ENCODE measurements at regions not wholly inside any gene's neighbourhood (a gene's known extent, or its start where the extent isn't known, plus 50 kb on each side); places are given as distances from the start of the nearest gene placed in this dataset.

DNA sequence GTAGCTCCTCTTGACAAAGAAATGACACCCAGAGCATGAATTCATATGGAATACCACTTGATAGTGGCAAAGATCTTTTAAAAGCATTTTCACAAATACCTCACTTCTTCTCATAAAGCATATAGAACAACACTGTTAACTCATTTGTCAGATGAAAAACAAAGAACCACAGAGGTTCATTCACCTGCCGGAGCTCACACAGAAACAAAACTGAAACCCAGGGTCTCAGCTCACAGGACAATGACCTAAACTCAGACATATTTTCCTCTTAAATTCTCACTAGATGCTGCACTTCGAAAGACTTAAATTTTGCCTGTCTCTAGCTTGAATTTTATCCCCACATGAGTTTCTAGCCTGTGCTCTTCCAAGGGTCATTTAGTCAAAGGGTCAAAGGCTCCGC, 339.0 kb downstream of the KCNN2 start:
- TF ChIP-seq, protein P1, sequence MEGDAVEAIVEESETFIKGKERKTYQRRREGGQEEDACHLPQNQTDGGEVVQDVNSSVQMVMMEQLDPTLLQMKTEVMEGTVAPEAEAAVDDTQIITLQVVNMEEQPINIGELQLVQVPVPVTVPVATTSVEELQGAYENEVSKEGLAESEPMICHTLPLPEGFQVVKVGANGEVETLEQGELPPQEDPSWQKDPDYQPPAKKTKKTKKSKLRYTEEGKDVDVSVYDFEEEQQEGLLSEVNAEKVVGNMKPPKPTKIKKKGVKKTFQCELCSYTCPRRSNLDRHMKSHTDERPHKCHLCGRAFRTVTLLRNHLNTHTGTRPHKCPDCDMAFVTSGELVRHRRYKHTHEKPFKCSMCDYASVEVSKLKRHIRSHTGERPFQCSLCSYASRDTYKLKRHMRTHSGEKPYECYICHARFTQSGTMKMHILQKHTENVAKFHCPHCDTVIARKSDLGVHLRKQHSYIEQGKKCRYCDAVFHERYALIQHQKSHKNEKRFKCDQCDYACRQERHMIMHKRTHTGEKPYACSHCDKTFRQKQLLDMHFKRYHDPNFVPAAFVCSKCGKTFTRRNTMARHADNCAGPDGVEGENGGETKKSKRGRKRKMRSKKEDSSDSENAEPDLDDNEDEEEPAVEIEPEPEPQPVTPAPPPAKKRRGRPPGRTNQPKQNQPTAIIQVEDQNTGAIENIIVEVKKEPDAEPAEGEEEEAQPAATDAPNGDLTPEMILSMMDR (IDR thresholded peaks at IDR 0.05; ENCODE audit: control extremely low read depth in 1 of 3, insufficient read depth in 1 of 3, low read depth in 1 of 3, low read length in 3 of 3) = no peak
- TF ChIP-seq CREB1 (IDR thresholded peaks at IDR 0.05) (no peak), ZNF274 (IDR thresholded peaks at IDR 0.05; ENCODE audit: borderline replicate concordance, extremely low read depth, low read length) (no peak), EP300 (IDR thresholded peaks at IDR 0.05; ENCODE audit: borderline replicate concordance in 1 of 2, low read depth in 2 of 2, low read length in 2 of 2) (no peak), POLR2A (IDR thresholded peaks at IDR 0.05; ENCODE audit: control extremely low read depth in 1 of 2, low read depth in 2 of 2, low read length in 2 of 2) (no peak), POLR2AphosphoS5 (IDR thresholded peaks at IDR 0.05; ENCODE audit: low read depth, low read length) (no peak), BACH1 (IDR thresholded peaks at IDR 0.05; ENCODE audit: low read length) (no peak), SUZ12 (IDR thresholded peaks at IDR 0.05; ENCODE audit: low read length) (no peak), RXRA (IDR thresholded peaks at IDR 0.05; ENCODE audit: insufficient read depth, low read depth, low read length) (no peak), SIN3A (conservative IDR thresholded peaks at IDR 0.05 in 1 of 2, IDR thresholded peaks at IDR 0.05 in 1 of 2; ENCODE audit: low read depth in 1 of 2, low read length in 2 of 2) (no peak)
- TF ChIP-seq, protein P2, sequence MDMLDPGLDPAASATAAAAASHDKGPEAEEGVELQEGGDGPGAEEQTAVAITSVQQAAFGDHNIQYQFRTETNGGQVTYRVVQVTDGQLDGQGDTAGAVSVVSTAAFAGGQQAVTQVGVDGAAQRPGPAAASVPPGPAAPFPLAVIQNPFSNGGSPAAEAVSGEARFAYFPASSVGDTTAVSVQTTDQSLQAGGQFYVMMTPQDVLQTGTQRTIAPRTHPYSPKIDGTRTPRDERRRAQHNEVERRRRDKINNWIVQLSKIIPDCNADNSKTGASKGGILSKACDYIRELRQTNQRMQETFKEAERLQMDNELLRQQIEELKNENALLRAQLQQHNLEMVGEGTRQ (IDR thresholded peaks at IDR 0.05; ENCODE audit: low read length) = no peak

Data from H1 (cell line).